ENCODE measurements at regions not wholly inside any gene's neighbourhood (a gene's known extent, or its start where the extent isn't known, plus 50 kb on each side); places are given as distances from the start of the nearest gene placed in this dataset.
"Not testable (repeated sequence)": the region's sequence is repeated elsewhere in the genome, so short reads cannot be mapped to it uniquely, and the experiment has no call there.

GRCh38 chr14:105709281-105710118 lies 183.1 kb downstream of the TMEM121 start:
- DNase-seq (ENCODE audit: low read depth, low spot score): no peak

DNA sequence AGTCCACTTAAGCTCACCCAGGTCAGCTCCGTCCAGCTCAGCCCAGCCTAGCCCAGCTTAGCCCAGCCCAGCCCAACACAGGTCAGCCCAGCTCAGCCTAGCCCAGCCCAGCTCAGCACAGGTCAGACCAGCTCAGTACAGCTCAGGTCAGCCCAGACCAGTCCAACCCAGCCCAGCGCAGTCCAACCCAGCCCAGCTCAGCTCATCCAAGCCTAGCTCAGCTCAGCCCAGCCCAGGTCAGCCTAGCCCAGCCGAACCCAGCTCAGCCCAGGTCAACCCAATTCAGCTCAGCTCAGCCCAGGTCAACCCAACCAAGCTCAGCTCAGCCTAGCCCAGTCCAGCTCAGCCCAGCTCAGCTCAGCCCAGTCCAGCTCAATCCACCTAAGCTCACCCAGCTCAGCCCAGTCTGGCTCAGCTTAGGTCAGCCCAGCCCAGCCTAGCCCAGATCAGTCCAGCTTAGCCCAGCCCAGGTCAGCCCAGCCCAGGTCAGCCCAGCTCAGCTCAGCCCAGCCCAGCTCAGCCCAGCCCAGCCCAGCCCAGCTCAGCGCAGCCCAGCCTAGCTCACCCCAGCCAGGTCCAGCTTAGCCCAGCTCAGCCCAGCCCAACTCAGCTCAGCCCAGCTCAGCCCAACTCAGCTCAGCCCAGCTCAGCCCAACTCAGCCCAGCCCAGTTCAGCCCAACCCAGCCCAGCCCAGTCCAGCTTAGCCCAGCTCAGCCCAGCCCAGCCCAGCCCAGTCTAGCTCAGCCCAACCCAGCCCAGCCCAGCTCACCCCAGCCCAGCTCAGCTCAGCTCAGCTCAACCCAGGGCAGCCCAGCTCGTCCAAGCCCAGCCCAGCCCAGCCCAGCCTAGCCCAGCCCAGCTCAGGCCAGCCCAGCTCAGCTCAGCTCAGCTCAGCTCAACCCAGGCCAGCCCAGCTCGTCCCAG lies 184.0 kb downstream of the TMEM121 start:
- DNase-seq (ENCODE audit: low read depth, low spot score): no peak

GRCh38 chr14:105711044-105711620 lies 184.7 kb downstream of the TMEM121 start:
- no peak for DNase-seq (ENCODE audit: low read depth, low spot score)

- DNase-seq (ENCODE audit: low read depth, low spot score): no peak
Observed at GRCh38 chr14:105711841-105712460, 185.6 kb downstream of the TMEM121 start.

DNA sequence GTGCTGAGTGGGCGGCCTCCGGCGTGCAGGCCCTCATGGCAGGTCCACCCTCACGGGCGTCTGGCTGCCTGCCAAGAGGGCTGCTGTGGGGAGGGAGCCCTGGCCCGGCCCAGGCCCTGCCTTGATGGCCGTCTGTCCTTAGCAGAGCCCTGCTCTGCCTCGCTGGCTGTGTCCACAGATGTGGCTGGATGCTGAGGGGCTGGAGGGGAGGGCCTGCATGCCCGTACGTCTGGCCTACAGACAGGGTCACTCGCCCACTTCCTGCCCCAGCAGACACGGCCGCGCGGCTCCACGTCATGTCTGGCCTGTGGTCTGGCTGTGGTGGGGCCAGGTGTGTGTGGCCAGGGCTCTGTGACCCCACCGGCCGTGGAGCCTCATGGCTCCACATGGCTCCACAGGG lies 186.3 kb downstream of the TMEM121 start:
- DNase-seq (ENCODE audit: low read depth, low spot score): not testable (repeated sequence)

- DNase-seq (ENCODE audit: low read depth, low spot score): not testable (repeated sequence)
Observed at GRCh38 chr14:105713160-105713559, 186.8 kb downstream of the TMEM121 start.

- not testable (repeated sequence) for DNase-seq (ENCODE audit: low read depth, low spot score)
Observed at GRCh38 chr14:105713836-105714235, 187.5 kb downstream of the TMEM121 start.

DNA sequence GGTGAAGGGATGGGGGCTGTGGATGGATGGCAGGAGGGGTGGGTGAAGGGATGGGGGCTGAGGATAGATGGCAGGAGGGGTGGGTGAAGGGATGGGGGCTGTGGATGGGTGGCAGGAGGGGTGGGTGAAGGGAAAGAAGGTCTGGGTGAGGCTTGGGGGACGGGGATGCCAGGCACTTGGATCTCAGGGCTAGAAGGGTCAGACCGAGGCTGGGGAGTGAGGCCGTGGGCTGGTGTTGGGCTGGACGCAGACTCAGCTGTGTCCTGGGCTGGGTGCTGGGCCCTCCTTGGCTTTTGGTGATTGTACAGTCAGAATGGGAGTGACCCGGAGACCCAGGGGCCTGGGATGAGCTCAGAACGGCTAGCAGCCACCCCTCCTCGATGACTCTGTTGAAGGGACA lies 192.4 kb downstream of the TMEM121 start:
- DNase-seq (ENCODE audit: low read depth, low spot score): not testable (repeated sequence)

GRCh38 chr14:105720106-105720505 lies 193.7 kb downstream of the TMEM121 start:
- not testable (repeated sequence) for DNase-seq (ENCODE audit: low read depth, low spot score)

DNA sequence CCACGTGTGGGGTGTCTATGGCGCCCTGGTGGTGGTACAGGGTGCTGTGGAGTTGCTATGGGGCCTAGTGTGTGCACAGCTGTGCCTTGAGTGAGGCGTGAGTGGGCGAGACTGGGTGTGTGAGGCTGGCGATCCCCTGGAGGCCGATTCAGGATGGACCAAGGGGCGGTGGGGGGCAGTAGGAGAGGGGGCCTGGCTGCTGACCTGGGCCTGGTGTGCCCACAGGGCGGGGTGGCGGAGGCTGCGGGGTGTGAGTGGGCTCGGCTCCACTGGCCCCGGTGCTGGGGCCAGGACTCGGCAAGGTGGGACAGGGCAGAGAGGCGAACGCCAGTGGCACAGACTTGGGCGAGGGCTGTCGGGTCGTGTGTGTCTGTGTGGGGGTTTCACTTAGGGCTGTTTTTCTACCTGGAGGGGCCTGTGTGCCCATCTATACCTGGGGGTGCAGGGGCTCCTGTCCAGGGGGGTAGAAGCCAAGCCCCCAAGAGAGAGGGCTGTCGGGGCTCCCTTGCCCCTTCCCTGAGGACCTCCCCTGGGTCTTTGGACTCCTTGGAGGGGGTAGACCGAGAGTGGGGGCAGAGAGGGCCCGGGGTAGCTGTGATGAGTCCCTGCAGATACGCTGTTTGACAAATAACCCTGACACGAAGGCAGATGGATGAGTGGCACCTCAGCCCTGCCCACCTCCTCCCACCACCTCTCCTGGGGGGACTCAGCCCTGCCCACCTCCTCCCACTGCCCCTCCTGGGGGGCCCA lies 194.6 kb downstream of the TMEM121 start:
- not testable (repeated sequence) for DNase-seq (ENCODE audit: low read depth, low spot score)

DNA sequence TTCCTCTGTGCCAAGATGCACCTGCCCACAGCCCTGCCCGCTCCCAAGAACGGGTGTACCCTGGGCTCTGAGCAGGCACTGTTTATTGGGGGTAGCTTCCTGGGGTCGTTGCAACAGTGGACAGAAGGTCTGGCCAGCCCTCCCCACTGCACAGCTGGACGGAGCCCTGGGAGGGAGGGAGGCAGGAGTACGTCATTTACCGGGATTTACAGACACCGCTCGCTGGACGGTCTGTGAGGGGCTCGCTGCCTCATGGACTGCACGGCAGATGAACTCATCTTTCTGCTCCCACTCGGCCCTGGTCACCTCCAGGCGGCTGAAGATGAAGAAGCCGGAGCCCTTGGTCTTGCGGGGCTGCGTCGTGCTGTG lies 195.2 kb downstream of the TMEM121 start:
- DNase-seq (ENCODE audit: low read depth, low spot score): not testable (repeated sequence)

- not testable (repeated sequence) for DNase-seq (ENCODE audit: low read depth, low spot score)
Observed at GRCh38 chr14:105721996-105722709, 195.8 kb downstream of the TMEM121 start.

- DNase-seq (ENCODE audit: low read depth, low spot score): not testable (repeated sequence)
Observed at GRCh38 chr14:105723271-105723670, 196.9 kb downstream of the TMEM121 start.

GRCh38 chr14:105723776-105724175 lies 197.4 kb downstream of the TMEM121 start:
- not testable (repeated sequence) for DNase-seq (ENCODE audit: low read depth, low spot score)

DNA sequence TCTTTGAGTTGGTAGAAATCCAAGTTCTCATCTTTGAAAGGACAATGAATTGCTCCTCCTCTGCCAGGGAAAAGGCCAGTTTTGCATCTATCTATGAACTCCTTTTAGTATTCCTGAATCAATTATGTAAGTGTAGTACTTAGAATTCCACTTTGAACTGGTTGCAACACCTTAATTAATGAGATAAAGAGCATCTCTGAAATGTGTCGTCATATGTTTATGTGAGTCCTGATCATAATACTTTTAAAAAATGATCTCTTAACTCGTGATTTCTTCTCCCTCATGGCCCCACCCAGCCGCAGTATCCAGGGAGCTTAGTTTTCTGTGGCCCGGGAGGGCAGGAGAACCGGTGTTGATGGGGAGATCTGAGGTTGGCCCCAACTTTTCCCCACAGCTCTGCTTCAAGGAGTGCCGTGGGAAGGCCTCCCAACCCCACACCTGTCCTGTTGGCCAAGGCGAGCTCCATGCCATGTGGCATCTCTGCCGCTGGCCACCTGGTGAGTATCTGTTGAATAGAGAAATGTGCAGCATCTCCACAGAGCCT lies 203.5 kb downstream of the TMEM121 start:
- DNase-seq (ENCODE audit: low read depth, low spot score): not testable (repeated sequence)

DNA sequence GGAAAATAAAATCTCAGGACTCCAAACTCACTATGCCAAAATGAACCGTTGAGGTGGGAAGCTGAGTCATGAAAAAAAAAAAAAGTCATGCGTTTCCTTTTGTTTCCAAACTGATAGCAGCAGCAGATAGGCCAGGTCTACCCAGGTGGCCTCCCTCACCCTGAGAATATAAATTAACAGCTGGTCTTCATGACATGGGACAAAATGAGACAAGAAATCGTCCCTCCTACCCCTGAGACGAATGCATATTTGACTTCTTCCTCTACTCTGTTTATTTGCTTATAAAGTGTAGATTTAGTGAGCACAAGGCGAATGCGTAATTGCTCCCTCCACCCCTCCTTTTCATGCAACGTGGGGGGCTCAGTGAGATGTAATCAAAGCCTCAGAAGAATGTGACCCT lies 204.3 kb downstream of the TMEM121 start:
- not testable (repeated sequence) for DNase-seq (ENCODE audit: low read depth, low spot score)

GRCh38 chr14:105731221-105731985 lies 205.0 kb downstream of the TMEM121 start:
- DNase-seq (ENCODE audit: low read depth, low spot score): not testable (repeated sequence)

- no peak for DNase-seq (ENCODE audit: low read depth, low spot score)
Observed at GRCh38 chr14:105733081-105734065, 207.0 kb downstream of the TMEM121 start.

Data from activated naive CD8-positive, alpha-beta T cell treated with anti-CD3 and anti-CD28 coated beads, Interleukin-2, amount 50 U/mL, for 16 hours (primary cell).